ENCODE measurements at regions not wholly inside any gene's neighbourhood (a gene's known extent, or its start where the extent isn't known, plus 50 kb on each side); places are given as distances from the start of the nearest gene placed in this dataset.

- Mint-ChIP-seq H3K36me3 (no peaks in the 10 kb centered on the region), H3K9me3 (no peaks in the 10 kb centered on the region), H3K4me1 (no peaks in the 10 kb centered on the region), H3K27me3 (peaks cover 11 to 49% of the 10 kb centered on the region in 2 donors), H3K27ac (no peak overlapping the region), H3K4me3 (no peak overlapping the region)
- Histone ChIP-seq H3K27me3 (ENCODE audit: insufficient read depth, low read length, poor library complexity, severe bottlenecking) (no peaks in the 10 kb centered on the region), H3K9me3 (ENCODE audit: low read length) (no peaks in the 10 kb centered on the region), H3K4me3 (ENCODE audit: low read length) (no peak overlapping the region), H3K36me3 (ENCODE audit: insufficient read depth, low read length) (no peaks in the 10 kb centered on the region), H3K4me1 (ENCODE audit: insufficient read depth, low read length) (no peaks in the 10 kb centered on the region), H3K27ac (ENCODE audit: low read depth, low read length) (no peak overlapping the region)
- no peak for DNase-seq
- ChIA-PET POLR2A (no interaction called here), CTCF (no interaction called here)
Measured at GRCh38 chr18:24674605-24675004, 214.2 kb downstream of the HRH4 start.

- Mint-ChIP-seq H3K27ac (no peak overlapping the region), H3K4me1 (no peaks in the 10 kb centered on the region), H3K4me3 (no peak overlapping the region), H3K27me3 (peaks cover 11 to 40% of the 10 kb centered on the region in 2 donors), H3K36me3 (no peaks in the 10 kb centered on the region), H3K9me3 (no peaks in the 10 kb centered on the region)
- CTCF ChIA-PET: no interaction called here
- no peaks in the 10 kb centered on the region for H3K36me3 ChIP-seq (ENCODE audit: insufficient read depth, low read length)
- no peak for DNase-seq
- H3K27ac ChIP-seq (ENCODE audit: low read depth, low read length): no peak overlapping the region
- no peaks in the 10 kb centered on the region for H3K4me1 ChIP-seq (ENCODE audit: insufficient read depth, low read length)
- POLR2A ChIA-PET: no interaction called here
- no peak overlapping the region for H3K4me3 ChIP-seq (ENCODE audit: low read length)
- H3K9me3 ChIP-seq (ENCODE audit: low read length): no peaks in the 10 kb centered on the region
- H3K27me3 ChIP-seq (ENCODE audit: insufficient read depth, low read length, poor library complexity, severe bottlenecking): no peaks in the 10 kb centered on the region
Measured at GRCh38 chr18:24677011-24677410, 216.6 kb downstream of the HRH4 start.

GRCh38 chr18:24678107-24678506 is 217.7 kb downstream of the HRH4 start:
- H3K4me1 Mint-ChIP-seq: no peaks in the 10 kb centered on the region

DNA sequence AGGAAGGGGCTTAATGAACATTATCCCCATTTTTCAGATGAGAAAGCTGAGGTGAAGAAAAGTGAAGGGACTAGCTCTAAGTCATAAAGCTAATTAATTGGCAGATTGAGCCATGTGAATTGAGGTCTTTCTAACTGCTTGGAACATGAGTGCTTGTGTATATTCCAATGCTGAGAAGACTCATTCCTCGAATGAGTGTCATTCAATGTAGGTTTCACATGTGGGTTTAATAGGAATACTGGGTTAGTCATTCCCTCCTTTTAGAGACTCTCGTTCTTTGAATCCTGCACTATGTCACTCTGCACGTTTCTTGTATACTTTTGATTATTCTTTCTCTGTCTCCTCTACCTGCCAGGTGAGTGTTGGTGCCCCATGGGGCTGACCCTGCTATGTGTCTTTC is 218.2 kb downstream of the HRH4 start:
- H3K4me3 ChIP-seq (ENCODE audit: low read length): no peak overlapping the region
- H3K4me3 Mint-ChIP-seq: no peak overlapping the region
- H3K4me1 Mint-ChIP-seq: no peaks in the 10 kb centered on the region
- POLR2A ChIA-PET: no interaction called here
- CTCF ChIA-PET: no interaction called here
- no peak overlapping the region for H3K27ac Mint-ChIP-seq
- H3K36me3 Mint-ChIP-seq: no peaks in the 10 kb centered on the region
- no peaks in the 10 kb centered on the region for H3K27me3 ChIP-seq (ENCODE audit: insufficient read depth, low read length, poor library complexity, severe bottlenecking)
- H3K27ac ChIP-seq (ENCODE audit: low read depth, low read length): no peak overlapping the region
- no peak for DNase-seq
- H3K36me3 ChIP-seq (ENCODE audit: insufficient read depth, low read length): no peaks in the 10 kb centered on the region
- no peaks in the 10 kb centered on the region for H3K9me3 ChIP-seq (ENCODE audit: low read length)
- no peaks in the 10 kb centered on the region for H3K9me3 Mint-ChIP-seq
- H3K27me3 Mint-ChIP-seq: peaks cover 11 to 26% of the 10 kb centered on the region in 2 donors
- no peaks in the 10 kb centered on the region for H3K4me1 ChIP-seq (ENCODE audit: insufficient read depth, low read length)

More at GRCh38 chr18:24678107-24678506, 217.7 kb downstream of the HRH4 start:
- Mint-ChIP-seq H3K4me3 (no peak overlapping the region), H3K27me3 (peaks cover 11 to 30% of the 10 kb centered on the region in 2 donors), H3K36me3 (no peaks in the 10 kb centered on the region), H3K9me3 (no peaks in the 10 kb centered on the region), H3K27ac (no peak overlapping the region)
- CTCF ChIA-PET: no interaction called here
- Histone ChIP-seq H3K27me3 (ENCODE audit: insufficient read depth, low read length, poor library complexity, severe bottlenecking) (no peaks in the 10 kb centered on the region), H3K9me3 (ENCODE audit: low read length) (no peaks in the 10 kb centered on the region), H3K4me3 (ENCODE audit: low read length) (no peak overlapping the region), H3K4me1 (ENCODE audit: insufficient read depth, low read length) (no peaks in the 10 kb centered on the region), H3K27ac (ENCODE audit: low read depth, low read length) (no peak overlapping the region), H3K36me3 (ENCODE audit: insufficient read depth, low read length) (no peaks in the 10 kb centered on the region)
- POLR2A ChIA-PET: no interaction called here
- no peak for DNase-seq

DNA sequence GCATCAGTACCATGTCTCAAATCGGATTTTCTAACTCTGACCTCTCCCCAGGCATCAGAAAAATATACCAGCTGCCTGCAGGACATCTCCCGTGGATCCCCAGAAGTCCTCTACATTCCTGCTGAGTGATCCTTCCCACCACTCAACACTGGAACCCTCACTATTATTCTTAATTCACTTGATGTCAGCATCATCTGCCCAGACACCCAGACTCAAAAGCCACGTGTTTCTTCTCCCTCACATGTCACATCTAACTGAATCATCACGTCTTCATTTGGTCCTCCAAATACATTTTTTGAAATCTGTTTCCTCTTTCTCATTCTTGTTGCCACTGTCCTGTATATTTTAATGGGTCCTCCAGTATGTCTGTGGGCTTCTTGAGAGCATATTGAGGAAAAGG is 218.6 kb downstream of the HRH4 start:
- POLR2A ChIA-PET: no interaction called here
- Mint-ChIP-seq H3K4me1 (no peaks in the 10 kb centered on the region), H3K27ac (peak overlapping the region in 1 of 8 donors; percentile 65), H3K9me3 (no peaks in the 10 kb centered on the region), H3K36me3 (no peaks in the 10 kb centered on the region), H3K4me3 (no peak overlapping the region), H3K27me3 (peaks cover 11 to 22% of the 10 kb centered on the region in 2 donors)
- no peak overlapping the region for H3K27ac ChIP-seq (ENCODE audit: low read depth, low read length)
- H3K36me3 ChIP-seq (ENCODE audit: insufficient read depth, low read length): no peaks in the 10 kb centered on the region
- CTCF ChIA-PET: no interaction called here
- DNase-seq: no peak
- no peaks in the 10 kb centered on the region for H3K4me1 ChIP-seq (ENCODE audit: insufficient read depth, low read length)
- no peaks in the 10 kb centered on the region for H3K9me3 ChIP-seq (ENCODE audit: low read length)
- H3K4me3 ChIP-seq (ENCODE audit: low read length): no peak overlapping the region
- H3K27me3 ChIP-seq (ENCODE audit: insufficient read depth, low read length, poor library complexity, severe bottlenecking): no peaks in the 10 kb centered on the region

DNA sequence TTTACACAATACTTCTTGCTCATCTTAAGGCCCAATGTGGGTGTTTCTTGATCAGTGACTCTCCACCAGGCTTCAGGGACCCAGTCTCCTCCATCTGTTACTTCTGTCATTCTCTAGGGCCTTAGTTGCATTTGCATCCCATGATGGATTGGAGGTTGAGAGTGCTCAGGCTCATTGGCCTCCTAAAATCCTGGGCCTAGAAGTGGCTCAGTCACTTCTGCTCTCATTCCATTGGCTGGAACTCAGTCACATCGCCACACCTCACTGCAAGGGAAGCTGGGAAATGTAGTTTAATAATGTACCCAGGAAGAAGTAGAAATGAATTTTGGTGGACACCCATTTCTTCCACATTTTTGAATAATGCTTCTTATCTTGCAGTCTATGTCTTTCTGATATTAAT is 223.5 kb downstream of the HRH4 start:
- ChIA-PET POLR2A (no interaction called here), CTCF (no interaction called here)
- H3K4me1 Mint-ChIP-seq: no peaks in the 10 kb centered on the region
- no peaks in the 10 kb centered on the region for H3K36me3 Mint-ChIP-seq
- Histone ChIP-seq H3K27ac (ENCODE audit: low read depth, low read length) (no peak overlapping the region), H3K36me3 (ENCODE audit: insufficient read depth, low read length) (no peaks in the 10 kb centered on the region), H3K27me3 (ENCODE audit: insufficient read depth, low read length, poor library complexity, severe bottlenecking) (no peaks in the 10 kb centered on the region), H3K4me1 (ENCODE audit: insufficient read depth, low read length) (no peaks in the 10 kb centered on the region), H3K4me3 (ENCODE audit: low read length) (no peak overlapping the region), H3K9me3 (ENCODE audit: low read length) (no peaks in the 10 kb centered on the region)
- H3K27me3 Mint-ChIP-seq: peaks cover 7 to 10% of the 10 kb centered on the region in 2 donors
- no peak for DNase-seq
- H3K27ac Mint-ChIP-seq: no peak overlapping the region
- H3K4me3 Mint-ChIP-seq: no peak overlapping the region
- no peaks in the 10 kb centered on the region for H3K9me3 Mint-ChIP-seq

- Histone ChIP-seq H3K4me3 (ENCODE audit: low read length) (no peak overlapping the region), H3K4me1 (ENCODE audit: insufficient read depth, low read length) (no peaks in the 10 kb centered on the region), H3K9me3 (ENCODE audit: low read length) (no peaks in the 10 kb centered on the region), H3K27me3 (ENCODE audit: insufficient read depth, low read length, poor library complexity, severe bottlenecking) (no peaks in the 10 kb centered on the region), H3K36me3 (ENCODE audit: insufficient read depth, low read length) (no peaks in the 10 kb centered on the region), H3K27ac (ENCODE audit: low read depth, low read length) (no peak overlapping the region)
- POLR2A ChIA-PET: no interaction called here
- H3K4me3 Mint-ChIP-seq: no peak overlapping the region
- H3K4me1 Mint-ChIP-seq: no peaks in the 10 kb centered on the region
- no peak overlapping the region for H3K27ac Mint-ChIP-seq
- H3K9me3 Mint-ChIP-seq: no peaks in the 10 kb centered on the region
- no peak for DNase-seq
- no peaks in the 10 kb centered on the region for H3K36me3 Mint-ChIP-seq
- peaks cover 6 to 7% of the 10 kb centered on the region in 2 donors for H3K27me3 Mint-ChIP-seq
- CTCF ChIA-PET: no interaction called here
Measured at GRCh38 chr18:24685254-24685959, 225.0 kb downstream of the HRH4 start.

DNA sequence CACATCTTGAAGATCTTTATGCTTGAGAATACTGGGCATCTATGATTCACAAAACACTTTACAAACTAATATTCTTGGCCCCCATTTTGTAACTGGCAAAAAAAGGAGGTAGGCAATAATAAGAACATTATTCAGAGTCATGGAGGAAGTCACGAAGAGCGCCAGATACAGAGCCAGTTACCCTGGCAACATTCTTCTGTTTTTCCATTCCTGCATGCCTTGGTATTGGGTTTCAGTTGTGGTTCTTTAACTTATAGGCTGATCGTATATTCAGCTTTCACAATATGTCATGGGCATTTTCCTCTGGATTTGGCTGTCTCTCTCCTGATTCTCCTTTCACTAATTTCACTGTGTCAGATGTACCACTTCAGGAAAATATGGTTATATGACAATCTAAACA is 234.7 kb downstream of the HRH4 start:
- Histone ChIP-seq H3K9me3 (ENCODE audit: low read length) (no peaks in the 10 kb centered on the region), H3K4me3 (ENCODE audit: low read length) (no peak overlapping the region), H3K36me3 (ENCODE audit: insufficient read depth, low read length) (no peaks in the 10 kb centered on the region), H3K27ac (ENCODE audit: low read depth, low read length) (no peak overlapping the region), H3K27me3 (ENCODE audit: insufficient read depth, low read length, poor library complexity, severe bottlenecking) (no peaks in the 10 kb centered on the region), H3K4me1 (ENCODE audit: insufficient read depth, low read length) (no peaks in the 10 kb centered on the region)
- H3K27me3 Mint-ChIP-seq: peaks cover 3 to 23% of the 10 kb centered on the region in 2 donors
- H3K4me1 Mint-ChIP-seq: no peaks in the 10 kb centered on the region
- H3K27ac Mint-ChIP-seq: no peak overlapping the region
- no peaks in the 10 kb centered on the region for H3K36me3 Mint-ChIP-seq
- CTCF ChIA-PET: no interaction called here
- H3K4me3 Mint-ChIP-seq: no peak overlapping the region
- POLR2A ChIA-PET: no interaction called here
- DNase-seq: no peak
- peaks cover 9 to 16% (median 11%) of the 10 kb centered on the region in 5 donors for H3K9me3 Mint-ChIP-seq

All from CD8-positive, alpha-beta memory T cell (primary cell).